Smooth muscle cell (in vitro differentiated cells): ENCODE measurements at regions not wholly inside any gene's neighbourhood (a gene's known extent, or its start where the extent isn't known, plus 50 kb on each side); places are given as distances from the start of the nearest gene placed in this dataset.

ENCODE experiments used
- DNase-seq: peaks from one replicate; lab custom pipeline; 2025; ENCODE audit not compliant: unreplicated experiment; lab: John Stamatoyannopoulos, UW
- H2AFZ ChIP-seq: fragments of 200-600 bp; sonication (generic); 2 replicates; pipeline ENCODE4 v1.6.0; 2016; ENCODE audit warnings: antibody characterized with exemption, low read depth, mild to moderate bottlenecking
- H3F3A ChIP-seq: fragments of 200-600 bp; sonication (generic); 2 replicates; pipeline ENCODE4 v1.6.0; 2017; ENCODE audit warnings: antibody characterized with exemption, low read depth
- H3K27ac ChIP-seq: fragments of 200-600 bp; sonication (generic); 2 replicates; pipeline ENCODE4 v1.5.1; 2016; ENCODE audit warnings: low read depth, mild to moderate bottlenecking
- H3K27me3 ChIP-seq: fragments of 200-600 bp; sonication (generic); 2 replicates; pipeline ENCODE4 v1.6.1; 2016; ENCODE audit warnings: low read depth, mild to moderate bottlenecking
- H3K36me3 ChIP-seq: fragments of 200-600 bp; sonication (generic); 2 replicates; pipeline ENCODE4 v1.5.1; 2016; ENCODE audit warnings: low read depth
- H3K4me1 ChIP-seq: fragments of 200-600 bp; sonication (generic); 2 replicates; pipeline ENCODE4 v1.5.1; 2016; ENCODE audit warnings: low read depth
- H3K4me2 ChIP-seq: fragments of 200-600 bp; sonication (generic); 2 replicates; pipeline ENCODE4 v1.6.0; 2016; ENCODE audit warnings: mild to moderate bottlenecking
- H3K4me3 ChIP-seq: fragments of 200-600 bp; sonication (generic); 2 replicates; pipeline ENCODE4 v1.5.1; 2016; ENCODE audit warnings: mild to moderate bottlenecking
- H3K79me2 ChIP-seq: fragments of 200-600 bp; sonication (generic); 2 replicates; pipeline ENCODE4 v1.6.0; 2016; ENCODE audit warnings: low read depth, mild to moderate bottlenecking
- H3K9ac ChIP-seq: fragments of 200-600 bp; sonication (generic); 2 replicates; pipeline ENCODE4 v1.6.0; 2016; ENCODE audit warnings: low read depth
- H3K9me3 ChIP-seq: fragments of 200-600 bp; sonication (generic); replicated peaks from 2 replicates; pipeline ENCODE4 v1.5.1; 2016; ENCODE audit warnings: low read depth
- H4K20me1 ChIP-seq: fragments of 200-600 bp; sonication (generic); 2 replicates; pipeline ENCODE4 v1.6.0; 2016; ENCODE audit warnings: low read depth
- CTCF ChIP-seq: fragments of 200-600 bp; sonication (generic); IDR thresholded peaks from 2 replicates; pipeline ENCODE4 v1.5.1; 2017; ENCODE audit warnings: borderline replicate concordance, mild to moderate bottlenecking, antibody characterized with exemption; ENCODE audit not compliant: insufficient read depth, poor library complexity, severe bottlenecking
- WGBS: methylation state at CpG from one replicate; pipeline ENCODE4 v1.1.7; 2016; ENCODE audit warnings: low lambda C conversion rate; 5-methylcytosine and 5-hydroxymethylcytosine counted together

DNA sequence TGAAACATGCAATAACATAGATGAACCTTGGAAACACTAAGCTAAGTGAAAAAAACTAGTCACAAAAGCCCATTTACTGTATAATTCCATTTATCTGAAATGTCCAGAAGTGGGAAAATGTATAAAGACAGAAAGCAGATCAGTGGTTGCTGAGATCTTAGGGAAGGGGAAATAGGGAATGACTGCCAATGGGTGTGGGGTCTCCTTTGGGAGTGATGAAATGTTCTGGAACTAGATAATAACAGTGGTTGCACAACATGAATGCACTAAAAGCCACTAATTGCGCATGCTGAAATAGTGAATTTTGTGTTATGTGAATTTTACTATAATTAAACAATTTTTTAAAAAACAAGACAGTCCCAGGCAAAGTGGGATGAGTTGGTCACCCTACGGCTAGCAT lies 472.8 kb downstream of the CCDC171 start:
- no peak overlapping the region for H3K4me2 ChIP-seq
- no peaks in the 10 kb centered on the region for H4K20me1 ChIP-seq
- no peak overlapping the region for H3K4me3 ChIP-seq
- H3K27ac ChIP-seq, result no peak overlapping the region
- no peak for TF ChIP-seq CTCF
- H3K27me3 ChIP-seq, result no peaks in the 10 kb centered on the region
- no peaks in the 10 kb centered on the region for H3K36me3 ChIP-seq
- H2AFZ ChIP-seq, result no peak overlapping the region
- no peaks in the 10 kb centered on the region for H3K9me3 ChIP-seq
- DNase-seq, result no peak
- no peaks in the 10 kb centered on the region for H3K79me2 ChIP-seq
- H3F3A ChIP-seq, result no peaks in the 10 kb centered on the region
- WGBS, result 98% methylated on average over 2 of the region's 2 CpGs
- H3K9ac ChIP-seq, result no peak overlapping the region
- H3K4me1 ChIP-seq, result no peaks in the 10 kb centered on the region

- no peaks in the 10 kb centered on the region for H3K27me3 ChIP-seq
- no peaks in the 10 kb centered on the region for H3F3A ChIP-seq
- H3K9me3 ChIP-seq, result no peaks in the 10 kb centered on the region
- WGBS, result 61% methylated on average over 2 of the region's 2 CpGs
- no peaks in the 10 kb centered on the region for H3K4me1 ChIP-seq
- H3K4me2 ChIP-seq, result no peak overlapping the region
- no peak for DNase-seq
- H3K27ac ChIP-seq, result no peak overlapping the region
- no peak overlapping the region for H3K4me3 ChIP-seq
- no peak overlapping the region for H2AFZ ChIP-seq
- H4K20me1 ChIP-seq, result no peaks in the 10 kb centered on the region
- no peak overlapping the region for H3K9ac ChIP-seq
- no peak for TF ChIP-seq CTCF
- no peaks in the 10 kb centered on the region for H3K79me2 ChIP-seq
- no peaks in the 10 kb centered on the region for H3K36me3 ChIP-seq
Observed at GRCh38 chr9:16026886-16027285, 474.0 kb downstream of the CCDC171 start.

GRCh38 chr9:16028548-16028947 lies 475.7 kb downstream of the CCDC171 start:
- Histone ChIP-seq H2AFZ (no peak overlapping the region), H3K79me2 (no peaks in the 10 kb centered on the region), H3K27me3 (no peaks in the 10 kb centered on the region), H3K4me2 (no peak overlapping the region), H4K20me1 (no peaks in the 10 kb centered on the region), H3K27ac (no peak overlapping the region), H3F3A (no peaks in the 10 kb centered on the region), H3K36me3 (no peaks in the 10 kb centered on the region), H3K9me3 (no peaks in the 10 kb centered on the region), H3K4me3 (no peak overlapping the region), H3K9ac (no peak overlapping the region), H3K4me1 (no peaks in the 10 kb centered on the region)
- no peak for DNase-seq
- WGBS, result 68% methylated on average over 2 of the region's 2 CpGs
- TF ChIP-seq CTCF, result no peak

DNA sequence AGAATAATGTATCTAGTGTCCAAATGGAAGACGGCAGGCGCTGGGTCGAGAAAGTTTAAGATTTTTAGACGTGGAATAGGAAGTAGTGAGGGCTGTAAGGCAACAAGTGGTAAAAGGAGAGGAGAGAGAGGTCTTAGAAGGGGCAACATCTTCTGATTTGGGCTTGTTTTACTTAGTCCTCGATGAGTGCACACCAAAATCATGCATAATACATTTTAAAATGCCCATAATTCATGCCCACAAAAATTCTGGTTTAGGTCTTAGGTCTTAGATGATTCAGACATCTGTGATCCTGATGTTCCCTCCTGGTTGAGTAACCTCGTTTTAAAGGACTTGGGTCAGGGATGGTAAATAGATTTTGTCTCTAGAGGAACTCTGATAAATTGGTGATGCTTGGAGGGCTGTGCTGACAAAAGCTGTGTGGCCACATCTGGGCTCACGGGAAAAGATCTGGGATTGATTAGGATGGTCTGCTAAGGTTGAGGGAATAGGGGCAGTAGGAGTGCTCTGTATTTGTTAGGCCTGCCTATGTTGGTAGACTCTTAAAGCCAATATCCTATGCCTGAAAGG lies 476.3 kb downstream of the CCDC171 start:
- no peak overlapping the region for H3K4me3 ChIP-seq
- no peaks in the 10 kb centered on the region for H3K27me3 ChIP-seq
- no peaks in the 10 kb centered on the region for H3K9me3 ChIP-seq
- no peak overlapping the region for H3K4me2 ChIP-seq
- DNase-seq, result no peak
- no peaks in the 10 kb centered on the region for H3F3A ChIP-seq
- H3K9ac ChIP-seq, result no peak overlapping the region
- 79% methylated on average over 7 of the region's 7 CpGs for WGBS
- H3K79me2 ChIP-seq, result no peaks in the 10 kb centered on the region
- H3K36me3 ChIP-seq, result no peaks in the 10 kb centered on the region
- TF ChIP-seq CTCF, result no peak
- no peak overlapping the region for H2AFZ ChIP-seq
- H3K4me1 ChIP-seq, result no peaks in the 10 kb centered on the region
- H3K27ac ChIP-seq, result peak overlapping the region; percentile 28
- no peaks in the 10 kb centered on the region for H4K20me1 ChIP-seq
